ENCODE measurements at regions not wholly inside any gene's neighbourhood (a gene's known extent, or its start where the extent isn't known, plus 50 kb on each side); places are given as distances from the start of the nearest gene placed in this dataset.

DNA sequence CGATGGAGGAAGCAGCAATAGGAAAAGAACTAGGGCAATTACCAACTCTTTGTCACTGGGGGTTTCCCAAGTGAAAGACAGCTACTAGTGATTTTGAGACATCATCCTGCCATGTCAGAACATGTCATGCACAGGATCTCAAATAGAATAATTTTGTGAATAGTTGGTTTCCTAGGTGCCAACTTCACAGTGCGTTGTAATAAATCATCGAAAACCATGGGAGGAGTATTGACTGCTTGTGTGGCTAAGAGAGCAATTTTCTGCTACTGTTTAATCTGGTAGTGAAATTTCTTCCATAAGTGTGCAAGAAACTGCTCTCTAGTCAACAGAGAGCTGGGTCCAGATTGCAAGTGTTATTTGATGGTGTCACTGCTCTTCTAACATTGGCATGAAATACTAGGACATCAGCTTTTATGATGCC lies 168.6 kb downstream of the NNT start:
- TF ChIP-seq, protein P1, sequence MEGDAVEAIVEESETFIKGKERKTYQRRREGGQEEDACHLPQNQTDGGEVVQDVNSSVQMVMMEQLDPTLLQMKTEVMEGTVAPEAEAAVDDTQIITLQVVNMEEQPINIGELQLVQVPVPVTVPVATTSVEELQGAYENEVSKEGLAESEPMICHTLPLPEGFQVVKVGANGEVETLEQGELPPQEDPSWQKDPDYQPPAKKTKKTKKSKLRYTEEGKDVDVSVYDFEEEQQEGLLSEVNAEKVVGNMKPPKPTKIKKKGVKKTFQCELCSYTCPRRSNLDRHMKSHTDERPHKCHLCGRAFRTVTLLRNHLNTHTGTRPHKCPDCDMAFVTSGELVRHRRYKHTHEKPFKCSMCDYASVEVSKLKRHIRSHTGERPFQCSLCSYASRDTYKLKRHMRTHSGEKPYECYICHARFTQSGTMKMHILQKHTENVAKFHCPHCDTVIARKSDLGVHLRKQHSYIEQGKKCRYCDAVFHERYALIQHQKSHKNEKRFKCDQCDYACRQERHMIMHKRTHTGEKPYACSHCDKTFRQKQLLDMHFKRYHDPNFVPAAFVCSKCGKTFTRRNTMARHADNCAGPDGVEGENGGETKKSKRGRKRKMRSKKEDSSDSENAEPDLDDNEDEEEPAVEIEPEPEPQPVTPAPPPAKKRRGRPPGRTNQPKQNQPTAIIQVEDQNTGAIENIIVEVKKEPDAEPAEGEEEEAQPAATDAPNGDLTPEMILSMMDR (IDR thresholded peaks at IDR 0.05) = no peak
- TF ChIP-seq EP300 (IDR thresholded peaks at IDR 0.05) = no peak
- no peak for TF ChIP-seq PHF8 (IDR thresholded peaks at IDR 0.05; ENCODE audit: borderline replicate concordance, low read depth)
- no peak for TF ChIP-seq ZFP36 (IDR thresholded peaks at IDR 0.05; ENCODE audit: borderline replicate concordance, partially characterized antibody)
